ENCODE measurements at regions not wholly inside any gene's neighbourhood (a gene's known extent, or its start where the extent isn't known, plus 50 kb on each side); places are given as distances from the start of the nearest gene placed in this dataset.
"Not testable (repeated sequence)": the region's sequence is repeated elsewhere in the genome, so short reads cannot be mapped to it uniquely, and the experiment has no call there.

DNA sequence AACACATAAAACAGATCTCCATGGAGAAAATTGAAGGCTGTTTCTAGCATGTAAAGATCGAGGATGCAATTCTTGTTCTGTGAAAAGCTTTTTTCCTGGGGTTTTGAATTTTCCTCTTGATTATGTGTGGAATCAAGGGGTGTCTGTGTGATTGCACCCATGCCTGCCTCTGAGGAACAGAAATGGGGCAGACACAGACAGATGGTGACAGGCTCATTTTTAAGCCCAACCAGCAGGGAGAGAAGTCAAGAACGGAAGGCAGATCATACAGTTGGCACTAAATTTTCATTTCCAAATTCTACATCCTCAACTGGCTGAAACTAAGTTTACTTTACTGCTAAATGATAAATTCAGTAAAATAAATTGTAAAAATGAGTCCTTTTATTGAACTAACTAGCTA is 1037.7 kb upstream of the KLHL29 start:
- no peak for DNase-seq (ENCODE audit: low spot score)

DNA sequence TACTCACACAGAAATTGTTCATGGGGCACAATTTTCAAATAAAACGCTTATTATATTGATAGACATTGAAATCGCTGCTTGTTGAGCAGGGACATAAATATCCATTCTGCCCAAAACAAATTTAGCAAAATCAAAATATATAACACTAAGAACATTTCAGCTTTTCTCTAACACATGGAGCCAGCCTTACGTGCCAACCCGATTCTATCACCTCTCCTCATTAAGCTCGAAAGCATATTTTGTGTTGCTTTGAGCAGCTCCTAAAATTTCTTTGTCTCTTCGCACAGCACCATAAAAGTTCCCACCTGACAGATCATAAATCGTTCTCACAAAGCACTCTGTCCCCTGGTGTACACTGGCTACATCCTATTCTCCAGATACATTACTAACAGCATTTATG is 1034.4 kb upstream of the KLHL29 start:
- DNase-seq (ENCODE audit: low spot score) = no peak

DNA sequence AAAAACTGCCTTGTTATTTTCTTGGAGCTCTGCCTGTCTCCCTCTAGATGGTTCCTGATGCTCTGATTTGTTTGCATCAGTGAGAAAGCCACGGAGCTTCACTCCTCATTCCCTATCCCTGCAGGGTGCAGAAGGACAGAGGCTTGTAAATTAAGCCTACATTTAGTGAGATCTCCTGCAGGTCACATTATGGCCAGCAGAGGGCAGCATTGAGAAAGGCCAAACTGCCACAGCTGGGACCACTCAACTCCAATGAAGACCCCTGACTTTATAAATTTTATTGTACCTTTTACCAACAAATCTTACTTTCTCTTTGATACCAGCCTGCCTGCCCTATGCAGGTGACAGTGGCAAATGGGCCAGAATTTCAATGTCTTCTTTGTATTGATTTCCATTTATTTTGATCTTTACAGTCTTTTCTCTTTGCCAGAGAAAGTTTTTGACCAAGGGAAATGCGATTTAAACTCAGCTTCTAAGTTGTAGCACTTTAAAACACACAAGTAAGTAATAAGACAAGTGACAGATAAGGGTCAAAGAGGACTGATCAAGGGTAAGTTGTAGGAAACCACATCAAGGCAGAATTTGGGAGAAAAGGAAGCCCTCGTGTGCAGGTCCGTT is 1029.1 kb upstream of the KLHL29 start:
- DNase-seq (ENCODE audit: low spot score) = no peak

DNA sequence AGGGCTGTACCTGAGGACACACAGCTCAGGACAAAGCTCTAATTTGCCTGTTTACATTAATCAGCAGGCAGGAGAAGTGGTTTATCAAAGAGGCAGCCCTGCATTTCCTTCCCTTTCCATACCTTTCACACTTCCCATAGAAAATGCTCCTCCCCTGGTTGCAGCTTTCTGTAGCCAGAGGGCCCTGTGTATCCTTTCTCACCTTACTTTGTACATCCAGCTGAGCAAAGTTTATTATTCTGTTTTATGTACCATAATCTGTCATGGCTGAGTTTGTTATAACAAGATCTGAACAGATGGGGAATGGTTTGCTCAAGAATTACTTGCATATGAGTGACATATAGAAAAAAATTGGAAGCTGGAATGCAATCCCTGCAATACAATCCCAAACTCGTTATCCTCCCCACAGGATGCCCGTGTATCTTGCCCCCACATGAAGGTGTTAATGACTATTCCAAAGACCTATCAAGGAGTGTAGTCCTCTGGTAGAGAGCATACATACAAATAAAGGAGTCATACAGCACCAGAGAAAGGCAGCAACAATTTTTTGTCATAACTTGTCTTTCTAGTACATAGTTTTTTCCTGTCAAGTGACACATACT is 1025.8 kb upstream of the KLHL29 start:
- DNase-seq (ENCODE audit: low spot score) = no peak

DNA sequence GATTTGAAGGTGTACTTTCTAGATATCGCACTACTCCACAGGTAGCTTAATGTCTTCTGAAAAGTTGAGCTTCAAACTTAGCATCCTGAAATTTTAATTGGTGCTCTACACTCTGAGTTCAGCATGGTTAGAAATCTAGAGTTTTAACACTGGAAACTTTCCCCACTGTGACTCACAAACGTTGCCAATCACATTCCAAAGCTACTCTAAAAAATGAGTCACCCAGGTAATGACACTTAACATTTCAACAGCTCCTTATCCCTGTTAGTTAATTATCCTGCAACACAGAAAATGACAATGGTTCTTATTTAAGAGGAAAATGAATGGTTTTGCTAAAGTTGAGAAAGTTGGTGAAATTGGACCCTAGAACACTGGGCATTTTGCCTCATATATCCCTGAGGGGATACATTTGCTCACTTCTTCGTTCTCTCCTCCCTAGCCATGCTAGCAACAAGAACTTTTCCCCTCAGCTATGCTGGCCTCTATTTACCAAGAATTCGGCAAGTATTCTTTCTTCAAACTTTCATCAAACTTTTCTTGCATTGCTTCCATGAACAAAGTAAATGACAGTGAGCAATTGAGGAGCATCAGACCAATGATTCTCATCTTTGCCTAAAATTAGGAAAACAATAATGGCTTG is 1024.1 kb upstream of the KLHL29 start:
- no peak for DNase-seq (ENCODE audit: low spot score)

DNA sequence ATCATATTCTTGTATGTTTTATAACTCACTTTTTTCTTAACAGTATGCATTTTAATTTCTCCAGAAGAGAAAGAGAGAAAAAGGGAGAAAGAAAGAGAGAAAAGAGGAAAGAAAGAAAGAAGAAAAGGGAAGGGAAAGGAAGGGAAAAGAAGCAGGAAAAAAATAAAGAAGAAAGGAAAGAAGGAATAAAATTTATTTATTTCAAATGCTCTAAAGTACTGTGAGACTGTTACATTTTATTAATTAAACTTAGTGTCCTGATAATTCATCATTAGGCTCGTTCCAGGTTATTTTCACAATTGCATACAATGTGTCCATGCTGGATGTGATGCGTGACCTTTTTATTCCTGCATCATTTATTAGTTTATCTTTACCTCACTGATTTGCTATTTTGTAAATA is 1023.4 kb upstream of the KLHL29 start:
- no peak for DNase-seq (ENCODE audit: low spot score)

DNA sequence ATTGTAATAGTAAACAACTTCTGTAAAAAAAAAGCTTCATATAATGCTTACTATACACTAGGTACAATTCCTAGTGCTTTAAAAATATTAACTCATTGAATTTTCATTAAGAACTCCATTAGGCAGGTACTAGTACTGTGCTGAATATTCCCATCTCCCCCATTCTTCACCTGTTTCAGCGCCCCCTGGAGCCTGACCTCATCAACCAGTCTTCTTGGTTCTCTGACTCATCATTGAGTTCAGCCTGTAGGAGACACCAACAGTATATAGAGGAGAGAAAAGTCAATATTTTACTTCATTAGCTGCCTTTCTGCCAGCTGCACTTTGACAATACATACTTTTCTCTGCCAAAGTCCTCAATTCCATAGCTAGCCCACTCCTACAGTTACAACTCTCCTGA is 1009.9 kb upstream of the KLHL29 start:
- DNase-seq (ENCODE audit: low spot score) = no peak

DNA sequence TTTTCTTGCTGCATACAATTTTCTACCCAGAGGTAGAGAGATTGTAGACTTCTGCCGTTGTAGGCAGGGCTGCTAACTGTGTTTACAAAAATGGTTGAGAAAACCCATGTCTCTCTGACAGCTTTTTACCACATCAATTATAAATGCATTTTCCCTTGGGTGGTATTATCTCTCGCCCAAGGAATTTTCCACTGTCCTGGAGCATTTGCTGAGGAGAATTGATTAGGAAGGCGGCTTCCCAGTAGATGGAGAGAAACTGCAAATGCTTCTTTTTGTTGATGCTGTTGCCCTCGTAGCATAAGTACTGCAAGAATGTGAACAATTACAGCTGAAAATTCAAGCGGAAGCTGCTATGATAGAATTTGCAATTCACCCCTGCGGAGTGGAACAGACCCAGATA is 1007.7 kb upstream of the KLHL29 start:
- DNase-seq (ENCODE audit: low spot score) = no peak

DNA sequence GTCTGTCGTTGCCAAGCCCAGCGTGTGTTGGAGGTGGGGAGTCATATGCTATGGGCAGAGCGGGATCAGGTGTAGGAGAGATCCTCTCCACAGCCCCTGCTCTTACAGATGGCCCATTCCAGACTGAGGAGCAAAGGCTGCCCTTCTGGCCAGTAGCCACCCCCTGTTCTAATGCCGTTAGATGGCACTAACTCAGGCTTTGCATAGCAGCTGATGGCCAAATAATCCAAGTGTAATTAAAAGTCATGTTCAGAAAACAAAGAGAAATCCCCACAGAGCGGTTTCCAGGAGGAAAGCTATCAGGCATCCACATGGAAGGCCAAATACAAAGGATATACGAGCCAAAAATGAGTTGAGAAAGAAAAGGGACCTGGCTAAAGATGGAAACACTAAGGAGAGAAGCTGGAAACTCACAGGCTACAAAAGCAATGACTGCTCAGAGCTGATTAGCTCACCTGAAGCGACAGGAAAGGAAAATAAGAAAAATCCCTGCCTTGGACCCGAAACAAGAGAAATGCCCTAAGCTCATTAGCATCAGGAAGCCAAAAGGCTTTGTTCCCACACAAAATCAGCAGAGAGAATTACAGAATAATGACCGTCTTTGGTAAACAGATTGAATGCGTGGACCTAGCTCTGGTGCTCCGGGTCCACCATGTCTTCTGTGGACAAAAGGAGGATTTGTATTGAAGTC is 1002.4 kb upstream of the KLHL29 start:
- no peak for DNase-seq (ENCODE audit: low spot score)

DNA sequence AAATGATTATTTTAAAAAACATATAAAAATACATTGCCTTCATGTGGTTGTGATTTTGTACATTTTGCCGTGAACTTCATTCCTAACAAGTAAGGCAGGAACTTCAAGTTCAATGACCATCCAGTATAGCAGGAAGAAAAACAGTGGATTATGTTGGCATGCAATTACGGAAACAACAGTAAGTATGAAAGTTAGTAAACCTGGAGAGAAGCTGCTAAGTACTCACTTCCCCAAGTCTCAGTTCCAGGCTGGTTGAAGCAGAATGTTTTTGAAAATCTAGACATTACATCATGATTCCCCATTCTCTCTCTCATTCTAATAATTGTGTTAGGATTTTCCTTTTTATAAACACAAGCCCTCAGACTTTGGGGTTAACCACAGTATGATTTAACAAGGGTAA is 987.1 kb upstream of the KLHL29 start:
- no peak for DNase-seq (ENCODE audit: low spot score)

DNA sequence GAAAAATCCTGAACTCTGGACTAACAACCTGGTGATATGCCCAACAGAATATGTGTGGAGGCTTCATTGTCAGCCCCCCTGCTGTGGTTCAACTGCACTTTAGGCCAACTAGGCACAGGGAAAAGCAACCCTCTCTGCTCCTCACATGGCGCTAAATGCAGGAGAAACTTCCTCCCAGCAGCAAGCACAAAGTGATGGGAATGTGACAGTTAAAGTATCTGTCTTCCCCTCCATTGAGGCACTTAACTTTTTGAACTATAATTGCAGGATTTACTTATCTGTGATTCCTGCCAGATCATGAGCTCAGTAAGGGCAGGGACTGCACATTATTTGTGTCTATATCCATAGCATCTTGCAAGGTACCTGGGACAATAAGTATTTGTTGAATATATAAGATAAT is 981.2 kb upstream of the KLHL29 start:
- no peak for DNase-seq (ENCODE audit: low spot score)

DNA sequence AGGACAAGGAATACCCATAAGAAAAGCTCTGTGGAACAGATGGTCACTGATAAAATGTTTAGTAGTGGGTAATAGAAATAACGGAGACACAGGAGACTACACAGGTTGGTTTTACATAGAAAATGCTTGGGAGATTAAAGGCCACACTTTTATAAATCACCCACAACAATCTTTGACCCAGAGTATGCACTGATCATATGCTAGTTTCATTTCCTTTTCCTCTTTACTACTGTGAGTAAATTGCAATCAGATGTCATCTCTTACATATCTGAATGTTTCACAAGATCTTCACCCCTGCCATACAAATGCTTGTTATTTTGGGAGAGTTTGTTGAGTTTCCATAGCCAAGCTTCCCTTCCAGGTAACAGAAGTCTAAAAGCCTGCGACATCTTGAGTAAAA is 978.4 kb upstream of the KLHL29 start:
- DNase-seq (ENCODE audit: low spot score) = no peak

DNA sequence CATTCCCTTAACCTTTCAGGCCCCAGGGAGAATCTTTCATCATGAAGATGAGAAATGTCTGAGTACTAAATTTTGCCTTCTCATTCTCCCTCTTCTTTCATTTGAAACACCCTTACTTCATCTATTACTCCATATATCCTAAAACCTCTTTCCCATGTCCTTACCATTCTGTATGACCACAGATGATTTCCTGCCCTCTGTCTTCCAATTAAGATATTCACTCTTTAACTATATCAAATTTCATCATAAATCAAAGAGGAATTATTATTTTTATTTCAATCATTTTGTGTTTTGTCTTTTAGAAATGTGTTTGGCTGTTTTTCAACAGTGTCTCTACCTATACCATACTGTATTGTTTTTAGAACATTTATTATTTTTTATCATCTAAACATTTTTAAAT is 964.9 kb upstream of the KLHL29 start:
- no peak for DNase-seq (ENCODE audit: low spot score)

DNA sequence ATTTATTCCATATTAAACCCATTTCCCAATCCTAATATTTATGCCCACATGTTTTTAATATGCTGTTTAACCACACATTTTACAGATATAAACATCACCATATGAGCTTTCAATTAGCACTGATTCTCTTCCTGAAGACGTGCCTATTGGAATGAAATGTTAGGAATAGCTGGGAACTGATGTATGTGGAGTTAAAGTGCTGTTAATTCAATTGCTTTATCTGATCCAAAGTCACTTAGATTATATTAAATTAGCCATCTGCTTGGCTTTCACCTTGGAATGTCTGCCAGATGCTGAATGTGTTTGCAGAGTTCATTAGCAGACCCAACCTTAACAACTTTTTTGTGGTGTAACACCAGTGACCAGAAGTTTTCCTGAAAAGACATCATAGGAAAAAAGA is 942.9 kb upstream of the KLHL29 start:
- no peak for DNase-seq (ENCODE audit: low spot score)

DNA sequence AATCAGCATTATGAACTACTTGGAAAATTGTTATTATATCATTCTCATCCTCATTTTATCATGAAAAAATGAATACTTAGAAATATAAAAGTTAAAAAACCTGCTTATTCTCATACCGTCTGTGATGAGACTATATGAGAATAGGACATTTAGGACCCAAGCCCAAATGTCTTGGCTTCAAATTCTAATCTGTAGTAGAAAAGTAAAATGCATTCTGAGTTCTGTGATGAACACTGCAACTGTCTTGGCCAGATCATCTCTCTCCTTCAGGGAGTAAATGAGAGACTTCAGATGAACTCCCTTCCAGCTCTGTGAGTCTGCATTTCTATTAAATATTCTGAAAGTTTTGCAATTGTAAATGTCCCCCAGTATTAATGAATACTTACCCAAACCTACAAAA is 940.7 kb upstream of the KLHL29 start:
- no peak for DNase-seq (ENCODE audit: low spot score)

DNA sequence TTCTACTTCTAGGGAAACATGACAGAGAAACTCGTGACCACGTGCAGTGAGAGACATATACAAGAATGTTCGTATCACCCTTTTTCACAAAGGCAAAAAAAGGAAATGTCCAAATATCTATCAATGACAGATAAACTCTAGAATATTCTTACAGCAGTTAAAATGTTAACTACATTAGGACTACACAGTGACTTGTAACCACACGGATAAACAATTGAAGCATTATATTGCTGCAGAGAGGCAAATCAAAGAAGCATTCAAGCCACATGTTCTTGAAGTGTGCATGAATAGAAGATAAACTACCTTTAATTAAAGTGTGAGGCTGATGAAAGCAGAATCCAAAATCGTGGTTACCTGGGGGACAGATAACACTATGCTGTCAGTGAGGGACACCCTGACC is 935.3 kb upstream of the KLHL29 start:
- no peak for DNase-seq (ENCODE audit: low spot score)

DNA sequence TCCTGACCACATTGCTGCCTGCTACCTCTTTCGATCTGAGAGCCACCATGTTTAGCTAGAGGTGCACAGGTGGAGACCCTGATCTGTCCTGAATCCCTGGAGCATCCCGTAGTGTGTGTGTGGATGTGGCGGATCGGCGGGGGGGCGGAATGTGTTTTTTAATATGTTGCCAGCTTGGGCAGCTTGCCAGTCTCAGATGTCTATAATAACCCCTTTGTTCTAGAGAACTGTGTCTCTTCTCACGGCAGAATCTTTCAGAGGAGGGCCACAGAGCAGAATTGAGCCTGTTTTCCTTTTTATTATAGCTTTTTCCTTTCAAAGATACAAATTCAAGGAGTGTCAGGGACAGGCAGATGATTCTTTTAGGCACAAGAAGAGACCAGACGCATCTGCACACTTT is 934.1 kb upstream of the KLHL29 start:
- no peak for DNase-seq (ENCODE audit: low spot score)

DNA sequence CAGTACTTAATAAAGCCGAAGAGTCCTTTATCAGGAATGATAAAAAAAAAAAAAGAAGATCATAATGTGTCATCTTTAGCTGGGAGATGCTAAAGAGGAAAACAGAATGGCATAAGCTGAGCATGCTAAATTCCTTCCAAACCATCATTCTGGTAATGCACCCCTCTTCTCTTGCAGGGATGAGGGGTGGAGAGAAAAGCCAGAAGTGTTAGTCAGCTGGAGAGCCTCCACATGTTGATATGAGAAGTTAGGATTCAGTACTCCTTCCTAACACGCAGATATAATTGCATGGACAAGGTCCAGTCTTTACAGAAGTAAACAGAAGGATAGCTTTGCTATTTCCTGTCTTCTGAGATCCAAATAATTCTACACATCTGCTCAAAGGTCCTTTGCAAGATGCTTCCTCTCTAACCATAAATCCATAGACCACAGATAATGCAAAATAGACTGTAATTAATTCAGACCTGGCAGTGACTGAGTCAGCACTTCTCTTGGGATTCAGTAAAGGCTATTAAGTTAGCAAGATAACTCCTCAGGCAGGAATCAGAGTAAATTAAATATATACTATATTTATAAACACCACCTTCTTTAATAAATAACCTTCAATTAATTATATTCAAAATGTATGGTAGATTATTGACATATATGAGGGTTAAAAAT is 930.0 kb upstream of the KLHL29 start:
- DNase-seq (ENCODE audit: low spot score) = no peak

DNA sequence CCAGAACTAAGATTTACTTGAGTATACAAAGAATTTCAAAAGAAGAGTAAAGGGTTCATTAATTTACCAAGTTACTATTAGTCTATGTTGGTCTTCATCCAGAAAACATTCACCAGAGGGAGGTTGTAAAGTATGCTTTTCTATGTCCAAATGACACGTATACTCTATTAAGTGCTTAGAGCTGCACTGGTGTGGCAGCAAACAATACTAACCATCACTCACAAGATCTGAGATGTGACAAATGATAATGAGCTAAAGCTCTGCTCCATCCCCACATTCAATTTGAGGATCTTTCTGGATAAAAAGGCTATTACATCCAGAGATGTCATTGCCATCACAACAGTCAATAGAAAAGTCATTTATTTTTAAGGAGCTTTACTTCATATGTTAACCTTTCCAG is 926.5 kb upstream of the KLHL29 start:
- DNase-seq (ENCODE audit: low spot score) = no peak

DNA sequence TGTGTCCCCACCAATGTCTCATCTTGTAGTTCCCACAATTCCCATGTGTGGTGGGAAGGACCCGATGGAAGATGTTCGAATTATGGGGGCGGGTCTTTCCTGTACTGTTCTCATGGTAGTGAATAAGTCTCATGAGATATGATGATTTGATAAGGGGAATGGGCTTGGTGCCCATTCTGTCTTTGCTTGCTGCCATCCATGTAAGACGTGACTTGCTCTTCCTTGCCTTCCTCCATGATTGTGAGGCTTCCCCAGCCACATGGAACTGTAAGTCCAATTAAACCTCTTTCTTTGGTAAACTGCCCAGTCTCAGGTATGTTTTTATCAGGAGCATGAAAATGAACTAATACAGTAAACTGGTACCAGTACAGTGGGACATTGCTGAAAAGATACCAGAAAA is 909.9 kb upstream of the KLHL29 start:
- not testable (repeated sequence) for DNase-seq (ENCODE audit: low spot score)

DNA sequence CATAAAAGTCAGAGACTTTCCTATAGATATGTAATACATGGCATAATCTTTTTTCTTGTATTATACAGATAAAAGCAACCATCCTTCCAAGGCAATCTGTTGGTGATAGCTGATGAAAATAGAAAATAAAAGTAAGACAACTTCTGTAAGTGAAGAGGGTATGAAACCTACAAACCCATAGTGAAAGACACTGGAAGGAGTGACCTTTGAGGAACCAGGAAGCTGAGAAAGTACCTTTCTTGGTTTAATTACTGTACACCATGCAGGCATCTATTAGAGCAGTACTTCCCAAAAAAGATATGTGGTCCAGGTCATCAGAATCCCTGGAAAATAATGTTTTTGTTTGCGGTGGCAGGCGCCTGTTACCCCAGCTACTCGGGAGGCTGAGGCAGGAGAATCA is 906.6 kb upstream of the KLHL29 start:
- DNase-seq (ENCODE audit: low spot score) = no peak

DNA sequence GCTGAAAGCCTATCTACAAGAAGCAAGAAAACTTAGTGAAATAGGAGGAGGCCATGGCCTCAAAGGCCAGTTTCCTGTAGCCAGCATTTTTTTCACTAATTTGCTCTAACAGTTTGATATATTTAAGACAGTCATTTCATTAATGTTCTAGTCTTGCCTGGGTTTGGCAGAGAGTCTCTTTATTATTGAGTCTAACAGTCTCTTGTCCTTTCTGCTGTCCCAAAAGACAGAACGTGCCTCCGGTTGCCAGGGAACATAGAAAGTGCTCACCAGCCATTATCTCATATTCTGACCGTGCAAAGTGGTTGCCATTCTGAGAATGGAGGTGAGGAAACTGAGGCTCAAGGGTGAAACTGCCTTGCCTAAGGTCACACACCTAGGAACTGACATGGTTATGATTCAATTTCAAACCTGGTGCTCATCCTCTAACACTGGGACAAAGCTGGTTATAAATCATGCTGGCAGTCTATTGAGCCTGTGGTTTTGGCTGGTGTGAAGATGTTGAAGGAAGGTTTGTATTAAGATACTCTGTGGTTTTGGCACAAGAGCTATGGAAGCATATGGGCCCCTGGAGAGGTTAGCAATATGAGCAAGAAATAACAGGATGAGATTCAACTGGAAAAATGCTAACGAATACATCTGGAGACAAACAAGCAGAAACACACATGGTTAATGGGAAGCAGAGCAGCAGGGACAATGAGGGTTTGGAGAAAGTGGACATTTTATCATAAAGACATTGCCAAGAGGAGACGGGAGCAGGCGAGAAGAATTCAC is 903.3 kb upstream of the KLHL29 start:
- no peak for DNase-seq (ENCODE audit: low spot score)
